22Rv1 (cell line): ENCODE measurements at regions not wholly inside any gene's neighbourhood (a gene's known extent, or its start where the extent isn't known, plus 50 kb on each side); places are given as distances from the start of the nearest gene placed in this dataset.

Experiments
- CTCF ChIP-seq: fragments of 450-650 bp; IDR thresholded peaks from 2 replicates; pipeline ENCODE4 v1.5.1; 2017; ENCODE audit warnings: mild to moderate bottlenecking
- ZFX ChIP-seq: fragments of 450-650 bp; IDR thresholded peaks from 2 replicates; pipeline ENCODE4 v1.6.1; 2017; ENCODE audit warnings: antibody characterized with exemption, borderline replicate concordance

DNA sequence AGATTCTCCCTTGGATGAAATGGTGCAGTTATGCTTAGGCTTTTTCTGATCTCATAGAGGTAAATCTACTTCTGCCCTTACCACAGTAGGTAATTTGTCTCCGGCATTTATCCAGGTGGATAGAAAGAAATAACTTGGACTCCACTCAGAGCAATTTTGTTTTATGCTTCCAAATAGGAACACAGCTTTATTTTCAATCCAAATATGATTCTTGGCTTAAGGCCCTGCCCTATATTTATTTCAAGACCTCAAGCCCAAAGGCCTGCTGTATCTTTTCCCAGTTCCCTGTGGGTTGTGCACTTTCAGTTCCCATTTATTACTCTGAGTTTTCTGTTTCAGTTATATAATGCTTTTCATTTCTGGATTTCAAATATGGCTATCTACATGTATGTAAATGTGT, 274.2 kb upstream of the SMC2 start:
- TF ChIP-seq CTCF (no peak), ZFX (no peak)
